Nucleus accumbens (tissue), 56 donors: ENCODE measurements at regions not wholly inside any gene's neighbourhood (a gene's known extent, or its start where the extent isn't known, plus 50 kb on each side); places are given as distances from the start of the nearest gene placed in this dataset.

Source experiments
- DNase-seq, 56 donors: peaks; one replicate each; lab custom pipeline; 2025; lab: John Stamatoyannopoulos, UW

GRCh38 chr15:87408902-87409301 is 847.6 kb downstream of the NTRK3 start:
- no peak for DNase-seq

GRCh38 chr15:87403973-87404372 is 852.6 kb downstream of the NTRK3 start:
- DNase-seq, result no peak

GRCh38 chr15:87401973-87402372 is 854.6 kb downstream of the NTRK3 start:
- DNase-seq, result no peak

- no peak for DNase-seq
These were observed 861.9 kb downstream of the NTRK3 start for GRCh38 chr15:87394676-87395075.

- DNase-seq, result no peak
These were observed 868.8 kb downstream of the NTRK3 start for GRCh38 chr15:87387766-87388165.

- DNase-seq, result no peak
These were observed 882.2 kb downstream of the NTRK3 start for GRCh38 chr15:87374339-87374738.

GRCh38 chr15:87369269-87369668 is 887.3 kb downstream of the NTRK3 start:
- DNase-seq, result no peak

GRCh38 chr15:87368511-87368910 is 888.0 kb downstream of the NTRK3 start:
- DNase-seq, result no peak

GRCh38 chr15:87365186-87365585 is 891.4 kb downstream of the NTRK3 start:
- DNase-seq, result no peak

GRCh38 chr15:87362531-87362930 is 894.0 kb downstream of the NTRK3 start:
- no peak for DNase-seq

GRCh38 chr15:87357637-87358313 is 898.8 kb downstream of the NTRK3 start:
- DNase-seq, result no peak

- DNase-seq, result no peak
These were observed 900.6 kb downstream of the NTRK3 start for GRCh38 chr15:87355946-87356345.

- DNase-seq, result no peak
These were observed 901.7 kb downstream of the NTRK3 start for GRCh38 chr15:87354661-87355410.

GRCh38 chr15:87349181-87349580 is 907.4 kb downstream of the NTRK3 start:
- DNase-seq, result no peak

GRCh38 chr15:87348746-87349145 is 907.8 kb downstream of the NTRK3 start:
- DNase-seq, result no peak

GRCh38 chr15:87347806-87348515 is 908.6 kb downstream of the NTRK3 start:
- no peak for DNase-seq

- no peak for DNase-seq
These were observed 910.6 kb downstream of the NTRK3 start for GRCh38 chr15:87345961-87346360.

GRCh38 chr15:87343966-87344365 is 912.6 kb downstream of the NTRK3 start:
- DNase-seq, result no peak

GRCh38 chr15:87340370-87340769 is 916.2 kb downstream of the NTRK3 start:
- DNase-seq, result no peak

- DNase-seq, result no peak
These were observed 930.3 kb downstream of the NTRK3 start for GRCh38 chr15:87326269-87326668.

- no peak for DNase-seq
These were observed 933.7 kb downstream of the NTRK3 start for GRCh38 chr15:87322870-87323269.

- DNase-seq, result no peak
These were observed 934.3 kb downstream of the NTRK3 start for GRCh38 chr15:87322265-87322664.
